Astrocyte (in vitro differentiated cells and primary cell): ENCODE measurements at regions not wholly inside any gene's neighbourhood (a gene's known extent, or its start where the extent isn't known, plus 50 kb on each side); places are given as distances from the start of the nearest gene placed in this dataset.
A peak's percentile ranks its signal among the peaks of the same experiment; 100 is the strongest.

Experiments
- DNase-seq: peaks from one replicate; pipeline ENCODE4 v3.0.0-alpha.2; 2010; ENCODE audit warnings: low read depth
- FAIRE-seq: peaks from 2 replicates; lab custom pipeline; 2011; peaks lifted over from hg19 to GRCh38; lab: Jason Lieb, UNC
- H2AFZ ChIP-seq: 2 replicates; pipeline ENCODE4 v1.6.0; 2012; ENCODE audit warnings: low read depth, low read length, inconsistent platforms
- H3K27ac ChIP-seq: 2 replicates; pipeline ENCODE4 v1.5.1; 2011; ENCODE audit warnings: low read depth, low read length, inconsistent platforms
- H3K27me3 ChIP-seq: 2 replicates; pipeline ENCODE4 v1.6.0; 2011; ENCODE audit warnings: low read length, inconsistent platforms; ENCODE audit not compliant: insufficient read depth
- H3K36me3 ChIP-seq: 2 replicates; pipeline ENCODE4 v1.5.1; 2011; ENCODE audit warnings: low read length, inconsistent platforms; ENCODE audit not compliant: insufficient read depth
- H3K4me1 ChIP-seq: 2 replicates; pipeline ENCODE4 v1.5.1; 2011; ENCODE audit warnings: low read length, inconsistent platforms; ENCODE audit not compliant: insufficient read depth
- H3K4me2 ChIP-seq: 2 replicates; pipeline ENCODE4 v1.6.0; 2012; ENCODE audit warnings: low read length, inconsistent platforms
- H3K4me3 ChIP-seq: 2 replicates; pipeline ENCODE4 v1.5.1; 2011; ENCODE audit warnings: low read depth, mild to moderate bottlenecking, low read length, inconsistent platforms; ENCODE audit not compliant: insufficient read depth
- H3K79me2 ChIP-seq: 2 replicates; pipeline ENCODE4 v1.6.0; 2012; ENCODE audit warnings: mild to moderate bottlenecking, low read length, inconsistent platforms; ENCODE audit not compliant: insufficient read depth
- H3K9ac ChIP-seq: 2 replicates; pipeline ENCODE4 v1.6.0; 2012; ENCODE audit warnings: mild to moderate bottlenecking, low read length, inconsistent platforms
- H3K9me3 ChIP-seq: 2 replicates; pipeline ENCODE4 v1.5.1; 2012; ENCODE audit warnings: low read depth, mild to moderate bottlenecking, low read length, inconsistent platforms; ENCODE audit not compliant: insufficient read depth
- H4K20me1 ChIP-seq: 2 replicates; pipeline ENCODE4 v1.6.0; 2012; ENCODE audit warnings: low read length, inconsistent platforms; ENCODE audit not compliant: insufficient read depth
- H3K27ac Mint-ChIP-seq: one replicate; pipeline ENCODE4 v1.8.0; 2021; ENCODE audit warnings: mild to moderate bottlenecking, mixed read lengths; ENCODE audit not compliant: unreplicated experiment
- H3K27me3 Mint-ChIP-seq: one replicate; pipeline ENCODE4 v1.8.0; 2021; ENCODE audit warnings: low read depth, mixed read lengths; ENCODE audit not compliant: unreplicated experiment
- H3K36me3 Mint-ChIP-seq: one replicate; pipeline ENCODE4 v1.8.0; 2021; ENCODE audit warnings: low read depth, mixed read lengths; ENCODE audit not compliant: unreplicated experiment
- H3K4me1 Mint-ChIP-seq: one replicate; pipeline ENCODE4 v1.8.0; 2021; ENCODE audit warnings: low read depth, mixed read lengths; ENCODE audit not compliant: unreplicated experiment
- H3K4me3 Mint-ChIP-seq: one replicate; pipeline ENCODE4 v1.8.0; 2021; ENCODE audit warnings: mild to moderate bottlenecking, moderate library complexity, mixed read lengths; ENCODE audit not compliant: unreplicated experiment
- H3K9me3 Mint-ChIP-seq: one replicate; pipeline ENCODE4 v1.8.0; 2021; ENCODE audit warnings: mild to moderate bottlenecking, mixed read lengths; ENCODE audit not compliant: unreplicated experiment
- EZH2 ChIP-seq: IDR thresholded peaks from 2 replicates; pipeline ENCODE4 v1.6.1; 2012; ENCODE audit warnings: mild to moderate bottlenecking, low read length, inconsistent platforms; ENCODE audit not compliant: insufficient read depth
- TF ChIP-seq, protein P1 (sequence below): IDR thresholded peaks from 2 replicates; pipeline ENCODE4 v1.5.1; 2011; ENCODE audit warnings: low read depth, mild to moderate bottlenecking, inconsistent platforms, low read length, moderate library complexity; ENCODE audit not compliant: insufficient read depth

DNA sequence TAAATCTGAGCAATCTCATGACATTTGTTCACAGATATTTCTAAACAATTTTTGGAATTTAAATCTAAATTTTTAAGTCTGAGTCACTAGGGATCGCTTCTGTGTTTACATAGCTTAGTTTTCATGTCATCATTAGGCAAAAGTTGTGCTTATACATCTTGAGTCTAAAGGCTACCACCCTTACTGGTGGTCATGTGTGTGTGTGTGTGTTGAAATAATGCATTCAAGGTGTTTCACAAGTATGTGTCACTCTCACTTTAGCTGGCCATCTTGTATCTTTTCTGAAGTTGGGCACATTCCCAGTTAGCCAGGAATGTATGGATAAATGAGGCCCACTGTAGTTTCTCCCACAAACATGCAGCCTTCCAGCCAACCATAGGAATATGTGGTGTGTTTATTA is 1162.5 kb upstream of the PRMT6 start:
- Histone ChIP-seq H3K4me3 (no peak overlapping the region), H3K79me2 (no peaks in the 10 kb centered on the region), H3K4me2 (no peak overlapping the region), H3K4me1 (no peaks in the 10 kb centered on the region), H3K27me3 (no peaks in the 10 kb centered on the region), H3K9ac (no peak overlapping the region), H3K36me3 (no peaks in the 10 kb centered on the region), H2AFZ (no peak overlapping the region), H3K27ac (no peak overlapping the region), H3K9me3 (no peaks in the 10 kb centered on the region), H4K20me1 (no peaks in the 10 kb centered on the region)
- DNase-seq (peak; percentile 0), FAIRE-seq (no peak)
- Mint-ChIP-seq H3K27ac (peak overlapping the region; percentile 91), H3K4me3 (no peak overlapping the region), H3K4me1 (peaks cover 11% of the 10 kb centered on the region), H3K9me3 (peaks cover 10% of the 10 kb centered on the region), H3K36me3 (no peaks in the 10 kb centered on the region), H3K27me3 (no peaks in the 10 kb centered on the region)
- TF ChIP-seq, protein P1, sequence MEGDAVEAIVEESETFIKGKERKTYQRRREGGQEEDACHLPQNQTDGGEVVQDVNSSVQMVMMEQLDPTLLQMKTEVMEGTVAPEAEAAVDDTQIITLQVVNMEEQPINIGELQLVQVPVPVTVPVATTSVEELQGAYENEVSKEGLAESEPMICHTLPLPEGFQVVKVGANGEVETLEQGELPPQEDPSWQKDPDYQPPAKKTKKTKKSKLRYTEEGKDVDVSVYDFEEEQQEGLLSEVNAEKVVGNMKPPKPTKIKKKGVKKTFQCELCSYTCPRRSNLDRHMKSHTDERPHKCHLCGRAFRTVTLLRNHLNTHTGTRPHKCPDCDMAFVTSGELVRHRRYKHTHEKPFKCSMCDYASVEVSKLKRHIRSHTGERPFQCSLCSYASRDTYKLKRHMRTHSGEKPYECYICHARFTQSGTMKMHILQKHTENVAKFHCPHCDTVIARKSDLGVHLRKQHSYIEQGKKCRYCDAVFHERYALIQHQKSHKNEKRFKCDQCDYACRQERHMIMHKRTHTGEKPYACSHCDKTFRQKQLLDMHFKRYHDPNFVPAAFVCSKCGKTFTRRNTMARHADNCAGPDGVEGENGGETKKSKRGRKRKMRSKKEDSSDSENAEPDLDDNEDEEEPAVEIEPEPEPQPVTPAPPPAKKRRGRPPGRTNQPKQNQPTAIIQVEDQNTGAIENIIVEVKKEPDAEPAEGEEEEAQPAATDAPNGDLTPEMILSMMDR, result no peak
- no peak for TF ChIP-seq EZH2

DNA sequence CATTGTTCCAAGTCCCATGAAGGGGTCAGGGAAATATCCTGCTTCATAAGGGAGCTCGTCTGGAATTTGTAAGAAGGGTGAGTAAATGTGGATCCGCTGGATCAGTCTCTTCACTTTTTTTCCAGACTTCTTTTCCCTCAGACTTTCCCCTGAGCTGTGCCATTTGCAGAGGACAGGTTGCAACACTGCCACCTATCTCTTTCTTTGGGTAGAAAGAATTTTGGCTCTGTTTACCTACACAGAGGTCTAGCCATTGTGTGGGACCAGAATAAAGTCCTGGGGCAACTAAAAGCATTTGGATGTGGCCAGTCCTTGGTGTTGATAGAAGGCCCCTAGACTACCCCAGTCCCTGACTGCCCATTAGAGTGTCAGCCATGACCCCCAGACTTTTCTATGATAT is 1146.7 kb upstream of the PRMT6 start:
- Mint-ChIP-seq H3K27ac (no peak overlapping the region), H3K4me1 (peaks cover 6% of the 10 kb centered on the region), H3K27me3 (no peaks in the 10 kb centered on the region), H3K4me3 (no peak overlapping the region), H3K36me3 (no peaks in the 10 kb centered on the region), H3K9me3 (peaks cover 2% of the 10 kb centered on the region)
- no peaks in the 10 kb centered on the region for H3K27me3 ChIP-seq
- H3K4me3 ChIP-seq, result no peak overlapping the region
- TF ChIP-seq, protein P1, result no peak
- TF ChIP-seq EZH2, result no peak
- no peaks in the 10 kb centered on the region for H3K36me3 ChIP-seq
- H3K9me3 ChIP-seq, result peaks cover 3% of the 10 kb centered on the region
- H3K4me2 ChIP-seq, result no peak overlapping the region
- H3K9ac ChIP-seq, result no peak overlapping the region
- no peak overlapping the region for H2AFZ ChIP-seq
- no peaks in the 10 kb centered on the region for H3K4me1 ChIP-seq
- FAIRE-seq, result no peak
- no peaks in the 10 kb centered on the region for H3K79me2 ChIP-seq
- no peak overlapping the region for H3K27ac ChIP-seq
- H4K20me1 ChIP-seq, result no peaks in the 10 kb centered on the region
- no peak for DNase-seq

DNA sequence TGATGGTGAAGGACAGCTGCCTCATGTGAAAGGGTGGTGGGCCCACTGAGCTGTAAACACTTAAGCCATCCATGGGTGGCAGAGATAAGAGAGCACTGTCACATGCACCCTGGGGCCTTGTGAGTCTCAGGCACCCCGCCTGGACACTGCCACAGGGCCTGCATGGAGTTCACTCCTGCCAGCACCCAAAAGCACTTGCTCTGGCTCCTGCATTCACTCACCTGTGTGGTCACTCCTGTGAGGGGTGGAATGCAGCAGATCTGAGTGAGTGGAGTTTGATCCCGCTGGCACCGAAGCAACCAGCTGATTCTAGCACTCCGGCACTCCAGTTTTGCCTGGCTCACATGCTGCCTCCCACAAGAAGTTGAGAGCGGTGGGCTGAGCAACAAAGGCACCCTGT is 1142.1 kb upstream of the PRMT6 start:
- H3K4me1 Mint-ChIP-seq, result no peaks in the 10 kb centered on the region
- H3K27me3 ChIP-seq, result no peaks in the 10 kb centered on the region
- no peak overlapping the region for H3K4me2 ChIP-seq
- no peak overlapping the region for H3K4me3 Mint-ChIP-seq
- no peaks in the 10 kb centered on the region for H3K36me3 ChIP-seq
- H3K4me3 ChIP-seq, result no peak overlapping the region
- H3K9ac ChIP-seq, result no peak overlapping the region
- FAIRE-seq (no peak), DNase-seq (no peak)
- H3K9me3 ChIP-seq, result peaks cover 3% of the 10 kb centered on the region
- no peaks in the 10 kb centered on the region for H4K20me1 ChIP-seq
- TF ChIP-seq, protein P1, result no peak
- no peak for TF ChIP-seq EZH2
- no peak overlapping the region for H3K27ac ChIP-seq
- no peak overlapping the region for H3K27ac Mint-ChIP-seq
- no peaks in the 10 kb centered on the region for H3K79me2 ChIP-seq
- no peaks in the 10 kb centered on the region for H3K36me3 Mint-ChIP-seq
- H2AFZ ChIP-seq, result no peak overlapping the region
- H3K4me1 ChIP-seq, result no peaks in the 10 kb centered on the region
- no peaks in the 10 kb centered on the region for H3K27me3 Mint-ChIP-seq
- H3K9me3 Mint-ChIP-seq, result no peaks in the 10 kb centered on the region
